Bronchial epithelial cell (primary cell): ENCODE measurements at regions not wholly inside any gene's neighbourhood (a gene's known extent, or its start where the extent isn't known, plus 50 kb on each side); places are given as distances from the start of the nearest gene placed in this dataset.

Experiments
- DNase-seq: peaks from one replicate; pipeline ENCODE4 v3.0.0-alpha.2; 2010; ENCODE audit warnings: low read depth
- FAIRE-seq: peaks from 2 replicates; lab custom pipeline; 2011; peaks lifted over from hg19 to GRCh38; lab: Jason Lieb, UNC
- H3K27me3 ChIP-seq: 2 replicates; pipeline ENCODE4 v1.5.1; 2011; ENCODE audit warnings: low read length; ENCODE audit not compliant: control insufficient read depth, insufficient read depth
- H3K36me3 ChIP-seq: 2 replicates; pipeline ENCODE4 v1.5.1; 2011; ENCODE audit warnings: low read length; ENCODE audit not compliant: control insufficient read depth, insufficient read depth
- H3K4me3 ChIP-seq: 2 replicates; pipeline ENCODE4 v1.5.1; 2011; ENCODE audit warnings: mild to moderate bottlenecking, low read depth, low read length, control low read depth
- TF ChIP-seq, protein P1 (sequence below): IDR thresholded peaks from 2 replicates; pipeline ENCODE4 v1.5.1; 2011; ENCODE audit warnings: mild to moderate bottlenecking, moderate library complexity, low read length, control low read depth, inconsistent platforms; ENCODE audit not compliant: insufficient read depth, severe bottlenecking

DNA sequence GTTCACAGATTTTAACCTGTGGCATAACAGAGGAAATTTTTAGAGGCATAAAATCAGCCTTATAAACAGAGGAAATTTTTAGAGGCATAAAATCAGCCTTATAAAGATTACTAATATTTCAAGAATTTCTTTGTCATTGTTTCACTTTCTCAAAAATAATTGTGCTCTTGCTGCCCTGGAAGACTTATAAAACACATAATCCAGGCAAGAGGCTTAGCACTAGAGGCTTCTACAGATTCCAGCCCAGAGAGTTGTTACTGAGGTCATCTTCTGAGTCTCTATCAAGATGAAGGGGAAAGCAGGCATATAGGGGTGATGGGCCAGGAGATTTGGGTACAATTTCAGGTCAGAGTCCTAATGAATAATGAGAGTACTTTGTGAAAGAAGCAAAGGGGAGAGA is 85.7 kb downstream of the RFPL4B start:
- H3K4me3 ChIP-seq = no peak overlapping the region
- no peaks in the 10 kb centered on the region for H3K36me3 ChIP-seq
- no peaks in the 10 kb centered on the region for H3K27me3 ChIP-seq
- FAIRE-seq (no peak), DNase-seq (no peak)
- TF ChIP-seq, protein P1, sequence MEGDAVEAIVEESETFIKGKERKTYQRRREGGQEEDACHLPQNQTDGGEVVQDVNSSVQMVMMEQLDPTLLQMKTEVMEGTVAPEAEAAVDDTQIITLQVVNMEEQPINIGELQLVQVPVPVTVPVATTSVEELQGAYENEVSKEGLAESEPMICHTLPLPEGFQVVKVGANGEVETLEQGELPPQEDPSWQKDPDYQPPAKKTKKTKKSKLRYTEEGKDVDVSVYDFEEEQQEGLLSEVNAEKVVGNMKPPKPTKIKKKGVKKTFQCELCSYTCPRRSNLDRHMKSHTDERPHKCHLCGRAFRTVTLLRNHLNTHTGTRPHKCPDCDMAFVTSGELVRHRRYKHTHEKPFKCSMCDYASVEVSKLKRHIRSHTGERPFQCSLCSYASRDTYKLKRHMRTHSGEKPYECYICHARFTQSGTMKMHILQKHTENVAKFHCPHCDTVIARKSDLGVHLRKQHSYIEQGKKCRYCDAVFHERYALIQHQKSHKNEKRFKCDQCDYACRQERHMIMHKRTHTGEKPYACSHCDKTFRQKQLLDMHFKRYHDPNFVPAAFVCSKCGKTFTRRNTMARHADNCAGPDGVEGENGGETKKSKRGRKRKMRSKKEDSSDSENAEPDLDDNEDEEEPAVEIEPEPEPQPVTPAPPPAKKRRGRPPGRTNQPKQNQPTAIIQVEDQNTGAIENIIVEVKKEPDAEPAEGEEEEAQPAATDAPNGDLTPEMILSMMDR = no peak

DNA sequence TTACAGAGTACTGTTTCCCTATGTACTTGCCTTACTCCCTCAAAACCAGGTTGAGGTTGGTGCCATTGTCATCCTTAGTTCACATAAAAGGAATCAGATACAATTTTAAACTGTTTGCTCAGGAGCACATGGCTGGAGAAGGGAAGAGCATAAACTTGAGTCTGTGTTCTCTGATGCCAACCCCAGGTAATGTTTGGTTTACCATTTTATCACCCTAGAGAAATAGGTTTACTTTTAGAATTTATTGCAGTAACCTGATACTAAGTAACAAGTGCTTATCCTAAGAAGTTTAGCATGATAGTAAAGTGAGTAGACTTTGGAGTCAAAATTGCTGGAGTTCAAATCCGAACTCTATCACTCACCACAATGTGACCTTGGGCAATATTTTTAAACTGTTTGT is 86.3 kb downstream of the RFPL4B start:
- TF ChIP-seq, protein P1 = no peak
- DNase-seq (no peak), FAIRE-seq (no peak)
- Histone ChIP-seq H3K27me3 (no peaks in the 10 kb centered on the region), H3K36me3 (no peaks in the 10 kb centered on the region), H3K4me3 (no peak overlapping the region)

DNA sequence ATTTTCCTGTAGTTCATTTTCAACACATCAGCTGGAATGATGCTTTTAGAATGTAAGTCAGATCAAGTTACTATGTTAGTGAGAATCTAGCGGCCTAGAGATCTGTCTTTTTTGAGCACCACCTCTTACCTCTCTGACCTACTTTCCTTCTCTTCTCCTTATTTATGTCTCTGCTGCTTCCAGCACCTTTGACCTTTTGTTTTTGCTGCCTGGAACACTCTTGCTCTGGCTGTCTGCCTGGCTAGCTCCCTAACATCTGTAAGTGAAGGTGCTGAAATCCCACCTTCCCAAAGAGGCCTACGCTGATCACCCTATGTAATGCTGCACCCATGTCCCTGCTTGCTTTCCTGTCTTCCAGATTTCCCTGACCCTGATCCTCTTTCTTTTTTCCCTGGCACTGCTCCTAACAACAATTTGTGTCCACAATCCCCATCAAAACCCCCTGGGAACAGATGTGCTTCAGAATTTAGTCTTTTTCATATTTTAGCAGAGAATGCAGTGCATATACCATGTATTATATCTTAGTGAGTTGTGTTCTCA is 87.8 kb downstream of the RFPL4B start:
- H3K27me3 ChIP-seq = no peaks in the 10 kb centered on the region
- TF ChIP-seq, protein P1 = no peak
- DNase-seq (no peak), FAIRE-seq (no peak)
- no peak overlapping the region for H3K4me3 ChIP-seq
- H3K36me3 ChIP-seq = no peaks in the 10 kb centered on the region

DNA sequence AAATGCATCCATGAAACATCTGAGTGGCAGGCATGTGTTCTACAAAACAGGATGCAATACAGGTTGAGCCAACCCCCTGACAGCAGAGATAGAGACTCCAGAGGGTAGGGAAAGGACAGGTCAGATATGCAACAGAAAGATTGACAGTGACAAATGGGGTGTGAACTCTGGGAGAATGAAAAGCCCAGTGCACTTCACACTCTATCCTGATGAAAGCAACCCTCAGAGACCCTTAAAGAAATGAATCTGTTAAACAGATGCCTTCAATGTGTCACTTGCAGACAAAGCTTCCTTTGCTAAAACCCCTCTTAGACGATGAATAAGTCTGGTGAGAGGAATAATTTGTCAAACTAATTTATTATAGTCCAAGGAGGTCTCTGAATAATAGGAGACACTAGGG is 89.9 kb downstream of the RFPL4B start:
- DNase-seq (no peak), FAIRE-seq (no peak)
- TF ChIP-seq, protein P1 = no peak
- no peaks in the 10 kb centered on the region for H3K36me3 ChIP-seq
- no peaks in the 10 kb centered on the region for H3K27me3 ChIP-seq
- H3K4me3 ChIP-seq = no peak overlapping the region

DNA sequence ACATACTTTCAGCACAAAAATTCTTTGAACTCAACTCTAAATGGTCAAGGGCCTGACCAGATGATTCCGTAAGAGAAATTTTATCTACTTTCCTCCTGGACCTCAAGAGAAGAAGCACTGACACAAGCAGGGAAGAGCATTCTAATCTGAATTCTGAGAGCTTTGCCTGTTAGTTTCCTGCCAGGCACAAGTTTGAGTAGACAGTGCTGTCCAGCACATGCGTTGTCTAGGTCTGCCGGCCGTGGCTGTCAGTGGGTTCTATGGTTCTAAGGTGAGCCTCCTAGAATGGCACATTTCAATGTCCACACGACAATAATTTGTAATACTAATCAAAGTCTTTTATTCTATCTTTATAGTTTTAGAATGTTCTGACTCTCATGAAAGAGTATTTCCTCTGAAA is 91.9 kb downstream of the RFPL4B start:
- no peak for FAIRE-seq
- H3K27me3 ChIP-seq = no peaks in the 10 kb centered on the region
- H3K36me3 ChIP-seq = no peaks in the 10 kb centered on the region

More for the DNA sequence above, 91.9 kb downstream of the RFPL4B start:
- no peak for DNase-seq
- TF ChIP-seq, protein P1 = no peak
- H3K4me3 ChIP-seq = no peak overlapping the region
